HG03457 (cell line): ENCODE measurements at regions not wholly inside any gene's neighbourhood (a gene's known extent, or its start where the extent isn't known, plus 50 kb on each side); places are given as distances from the start of the nearest gene placed in this dataset.

Experiments
- ATAC-seq: cut with Tn5 transposase; IDR thresholded peaks from one replicate; pipeline ENCODE4 v1.9.1; 2021; ENCODE audit warnings: moderate number of reproducible peaks; ENCODE audit not compliant: unreplicated experiment

DNA sequence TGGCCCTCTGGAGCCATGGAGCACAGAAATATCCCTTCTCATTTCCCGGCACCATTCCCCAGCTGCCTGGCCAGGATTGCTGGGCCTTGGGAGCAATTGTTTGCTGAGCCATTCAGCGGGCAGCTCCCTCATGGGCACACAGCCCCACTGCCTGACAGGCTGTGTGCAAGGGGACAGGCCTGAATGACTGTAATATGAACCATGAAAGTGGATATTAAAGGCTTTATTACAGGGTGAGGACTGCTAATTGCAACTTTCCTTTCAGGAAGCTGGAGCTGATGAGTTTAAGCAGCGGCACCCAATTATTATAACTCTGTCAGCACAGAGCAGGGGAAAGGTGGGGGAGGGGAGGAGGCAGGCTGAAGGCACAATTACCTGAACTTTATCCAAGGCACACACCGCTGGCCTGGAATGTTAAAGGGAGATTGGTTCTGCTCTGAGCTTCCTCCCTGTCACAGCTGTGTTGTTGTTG, 159.8 kb upstream of the SDK2 start:
- no peak for ATAC-seq

DNA sequence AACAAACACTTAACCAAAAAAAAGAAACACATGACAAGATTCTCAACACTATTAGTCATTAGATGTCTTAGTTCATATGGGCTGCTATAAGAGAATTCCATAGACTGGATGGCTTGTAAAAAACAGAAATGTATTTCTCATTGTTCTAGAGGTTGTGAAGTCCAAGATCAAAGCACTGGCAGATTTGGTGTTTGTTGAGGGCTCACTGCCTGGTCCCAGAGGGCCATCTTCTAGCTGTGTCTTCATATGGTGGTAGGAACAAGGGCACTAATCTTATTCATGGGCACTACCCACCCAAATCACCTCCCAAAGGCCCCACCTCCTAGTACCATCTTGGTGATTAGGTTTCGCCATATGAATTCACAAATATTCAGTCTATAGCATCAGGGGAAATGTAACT, 162.5 kb upstream of the SDK2 start:
- no peak for ATAC-seq

GRCh38 chr17:73813201-73813600, 169.0 kb upstream of the SDK2 start:
- ATAC-seq, result no peak

DNA sequence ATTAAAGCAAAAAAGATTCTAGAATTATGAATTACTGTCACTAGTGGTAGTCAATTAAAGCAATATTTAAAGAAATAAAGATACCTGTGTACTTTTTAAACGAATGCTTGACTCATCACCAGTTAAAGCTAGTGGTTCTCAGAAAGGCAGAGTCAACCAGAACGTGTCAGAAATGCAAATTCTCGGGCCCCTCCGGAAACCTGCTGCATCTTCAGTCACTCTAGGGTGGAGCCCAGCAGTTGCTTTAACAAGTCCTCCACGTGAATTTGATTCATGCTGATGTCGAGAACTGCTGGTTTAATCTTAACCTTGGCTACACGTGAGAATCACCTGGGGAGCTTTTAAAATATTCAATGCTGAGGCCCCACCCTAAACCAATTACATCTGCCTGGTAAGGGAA, 169.8 kb upstream of the SDK2 start:
- ATAC-seq, result no peak

DNA sequence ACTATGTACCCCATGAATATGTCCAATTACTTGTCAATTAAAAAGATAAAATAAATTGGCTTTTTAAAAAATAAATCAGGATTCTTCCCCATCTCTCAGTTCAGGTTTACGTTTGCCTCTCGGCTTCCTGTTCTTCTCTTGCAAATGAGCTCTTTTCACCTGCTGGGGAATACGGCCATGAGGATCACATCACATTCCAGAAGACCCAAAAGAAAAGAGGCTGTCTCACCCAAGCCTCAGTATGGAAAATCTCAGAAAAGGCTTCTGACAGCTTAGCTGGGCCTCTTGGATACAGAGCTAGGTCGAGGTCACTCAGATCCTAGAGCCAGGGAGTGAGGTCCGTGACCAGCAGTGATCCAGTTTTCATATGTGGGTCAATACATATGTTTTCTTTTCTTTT, 171.2 kb upstream of the SDK2 start:
- no peak for ATAC-seq

GRCh38 chr17:73819440-73820395, 175.5 kb upstream of the SDK2 start:
- ATAC-seq, result no peak

- no peak for ATAC-seq
Observed at GRCh38 chr17:73820686-73821448, 176.6 kb upstream of the SDK2 start.

DNA sequence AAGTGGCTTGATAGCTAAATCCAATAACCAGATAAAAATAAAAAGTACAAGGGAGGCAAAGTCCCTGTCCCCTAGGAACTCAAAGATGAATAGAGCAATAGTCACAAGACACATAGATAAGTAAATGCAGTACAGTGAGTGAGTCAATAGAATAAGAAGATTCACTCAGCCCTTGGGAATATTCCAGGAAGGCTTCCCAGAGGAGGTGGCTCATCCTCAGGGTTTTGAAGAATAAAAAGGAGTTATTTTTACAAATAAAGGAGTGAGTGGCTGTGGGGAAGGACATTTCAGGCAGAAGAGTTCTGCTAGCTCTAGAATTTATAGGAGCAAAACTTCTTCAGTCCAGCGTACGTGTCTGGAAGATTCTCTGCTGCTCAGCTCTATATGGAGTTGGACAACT, 177.4 kb upstream of the SDK2 start:
- ATAC-seq, result no peak

DNA sequence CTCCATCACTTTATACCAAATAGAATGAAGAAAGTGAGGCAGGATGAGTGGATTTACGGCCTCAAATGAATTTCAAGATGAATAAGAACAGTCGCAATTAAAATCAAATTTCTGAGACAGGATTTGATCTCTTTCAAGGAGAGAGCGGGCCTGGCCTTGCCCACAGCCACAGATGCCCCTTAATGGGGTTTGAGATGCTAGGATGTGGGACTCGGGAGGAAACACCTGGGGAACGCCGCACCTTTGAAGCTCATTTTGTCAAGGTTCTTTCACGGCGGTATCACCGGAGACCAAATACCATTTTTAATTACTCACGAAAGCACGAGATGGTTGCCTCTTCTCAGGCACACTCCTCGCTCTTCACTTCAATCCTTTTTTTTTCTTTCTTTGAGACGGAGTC, 178.1 kb upstream of the SDK2 start:
- no peak for ATAC-seq

- no peak for ATAC-seq
Observed at GRCh38 chr17:73823684-73824083, 179.4 kb upstream of the SDK2 start.

DNA sequence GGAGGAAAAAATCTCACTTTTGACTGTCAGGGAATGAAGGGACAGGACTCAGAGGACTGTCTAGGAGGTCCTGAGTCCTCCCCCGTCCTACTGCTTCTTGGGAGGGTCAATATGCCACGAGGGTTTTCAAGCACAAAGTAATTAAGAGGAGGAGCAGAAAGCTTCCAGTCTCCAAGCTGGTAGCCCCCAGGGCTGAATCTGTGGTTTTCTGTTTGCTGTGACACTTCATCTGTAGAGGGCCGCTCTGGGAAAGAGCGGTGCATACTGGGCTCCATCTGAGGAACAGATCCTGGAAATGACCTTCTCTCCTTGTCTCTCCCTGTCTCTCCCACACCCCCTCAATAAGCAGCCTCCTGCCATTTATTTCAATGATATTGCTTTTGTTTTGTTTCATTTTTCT, 180.1 kb upstream of the SDK2 start:
- no peak for ATAC-seq

- ATAC-seq, result no peak
Observed at GRCh38 chr17:73826181-73826871, 182.1 kb upstream of the SDK2 start.

DNA sequence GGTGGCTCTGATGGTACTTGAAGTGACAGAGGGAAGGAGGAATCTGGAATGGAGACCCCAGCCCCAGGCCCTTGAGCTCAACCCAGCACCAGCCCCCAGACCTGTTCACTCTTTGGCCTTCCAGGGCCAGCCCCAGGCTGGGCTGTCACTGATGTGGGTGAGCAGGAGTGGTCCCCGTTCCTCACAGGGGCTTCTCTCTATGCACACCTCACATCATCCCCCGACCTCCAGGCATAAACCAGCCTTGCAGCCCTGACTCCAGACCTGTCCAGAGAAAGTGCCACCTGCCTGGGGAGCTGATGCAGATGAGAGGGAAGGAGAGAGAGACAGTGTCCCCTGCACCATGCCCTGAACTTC, 182.6 kb upstream of the SDK2 start:
- ATAC-seq, result no peak

GRCh38 chr17:73827627-73828291, 183.5 kb upstream of the SDK2 start:
- ATAC-seq, result no peak

- ATAC-seq, result no peak
Observed at GRCh38 chr17:73829676-73830280, 185.5 kb upstream of the SDK2 start.

DNA sequence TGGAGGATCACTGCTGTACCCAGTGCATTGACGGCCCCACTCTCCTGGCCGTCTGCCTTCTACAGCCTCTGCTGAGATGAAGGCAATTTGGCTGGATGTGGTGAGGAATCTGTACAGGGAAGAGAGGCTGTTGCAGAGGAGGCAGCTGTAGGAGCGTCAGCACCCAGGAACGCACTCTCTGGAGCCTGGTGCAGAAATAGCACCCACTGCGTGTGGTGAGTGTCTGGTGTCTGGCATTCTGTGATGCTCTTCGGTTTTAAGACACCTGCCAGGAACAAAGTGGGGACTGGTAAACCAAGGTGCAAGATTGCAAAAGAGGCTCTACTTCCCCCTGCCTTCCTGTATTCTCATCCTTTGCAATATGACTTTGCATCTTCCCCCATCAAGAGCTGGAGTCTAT, 187.5 kb upstream of the SDK2 start:
- no peak for ATAC-seq

GRCh38 chr17:73833775-73834488, 189.7 kb upstream of the SDK2 start:
- ATAC-seq, result no peak

GRCh38 chr17:73834684-73835343, 190.6 kb upstream of the SDK2 start:
- no peak for ATAC-seq

DNA sequence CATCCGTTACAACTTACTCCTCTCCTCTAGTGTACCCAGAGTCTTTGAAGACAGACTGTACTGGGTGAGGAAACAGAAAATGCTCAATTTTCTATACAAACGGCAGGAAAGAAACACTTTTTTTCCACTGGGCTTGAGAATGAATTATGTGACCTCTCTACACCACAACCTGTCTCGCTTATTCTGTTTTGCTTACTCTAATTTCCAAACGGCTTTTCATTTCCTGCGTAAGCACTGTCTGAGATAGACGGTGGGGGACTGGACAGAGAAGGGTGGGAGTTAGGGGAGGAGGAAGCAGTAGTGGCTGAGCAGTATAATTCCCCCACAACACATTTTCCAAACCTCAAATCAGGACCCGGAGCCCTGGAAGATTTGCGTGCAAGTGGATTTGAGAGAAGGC, 191.4 kb upstream of the SDK2 start:
- ATAC-seq, result no peak
